ENCODE measurements at regions not wholly inside any gene's neighbourhood (a gene's known extent, or its start where the extent isn't known, plus 50 kb on each side); places are given as distances from the start of the nearest gene placed in this dataset.

DNA sequence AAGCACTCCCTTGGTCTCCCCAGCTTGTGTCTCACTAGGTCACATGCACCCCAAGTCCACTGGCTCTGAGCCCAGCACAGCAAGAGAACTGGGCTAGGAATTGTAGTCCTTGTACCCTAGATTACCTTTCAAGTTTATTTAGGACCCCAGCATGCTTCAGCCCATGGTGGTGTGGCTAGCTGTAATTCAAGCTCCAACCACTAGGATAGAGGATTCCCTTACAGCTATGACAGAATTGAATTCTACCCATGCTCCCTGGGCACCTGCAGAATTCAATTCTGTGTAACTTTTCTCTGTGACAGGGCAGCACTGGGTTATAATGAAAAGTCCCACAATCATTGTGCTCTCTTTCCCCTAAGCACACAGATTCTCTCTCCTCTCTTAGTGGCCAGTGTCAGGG is 253.8 kb upstream of the DMD start:
- no peak for DNase-seq

DNA sequence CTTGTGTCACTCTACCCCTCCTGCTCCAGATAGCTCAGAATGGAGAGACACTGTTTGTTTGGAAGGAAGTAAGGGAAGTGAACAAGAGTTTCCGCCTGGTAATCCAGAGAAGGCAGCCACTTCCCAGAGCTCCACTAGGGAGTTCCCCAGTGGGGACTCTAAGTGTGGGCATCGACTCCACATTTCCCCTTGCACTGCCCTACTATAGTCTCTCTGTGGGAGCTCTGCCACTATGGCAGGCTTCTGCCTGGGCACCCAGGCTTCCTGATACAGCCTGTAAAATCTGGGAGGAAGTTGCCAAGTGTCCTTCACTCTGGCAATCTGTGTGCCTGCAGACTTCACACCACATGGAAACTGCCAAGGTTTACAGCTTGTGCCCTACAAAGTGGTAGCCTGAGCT is 245.8 kb upstream of the DMD start:
- no peak for DNase-seq

DNA sequence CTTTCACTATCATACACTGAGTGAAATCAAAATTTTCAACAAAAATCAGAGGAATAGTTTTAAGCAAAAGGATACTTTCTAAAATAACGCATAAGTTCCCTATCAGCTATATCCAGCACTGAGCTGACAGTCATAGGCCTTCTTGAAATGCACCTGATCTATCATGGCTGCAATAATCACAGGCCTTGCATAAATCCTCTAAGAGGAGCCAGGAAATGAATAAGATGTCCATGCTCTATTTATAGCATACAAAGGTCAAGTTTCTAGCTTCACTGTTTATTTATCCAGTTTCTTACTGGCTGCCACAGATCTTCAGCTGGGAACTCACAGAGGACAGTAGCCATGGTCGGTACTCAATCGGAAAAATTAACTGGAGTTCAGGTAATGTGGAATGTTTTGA is 235.9 kb upstream of the DMD start:
- no peak for DNase-seq

DNA sequence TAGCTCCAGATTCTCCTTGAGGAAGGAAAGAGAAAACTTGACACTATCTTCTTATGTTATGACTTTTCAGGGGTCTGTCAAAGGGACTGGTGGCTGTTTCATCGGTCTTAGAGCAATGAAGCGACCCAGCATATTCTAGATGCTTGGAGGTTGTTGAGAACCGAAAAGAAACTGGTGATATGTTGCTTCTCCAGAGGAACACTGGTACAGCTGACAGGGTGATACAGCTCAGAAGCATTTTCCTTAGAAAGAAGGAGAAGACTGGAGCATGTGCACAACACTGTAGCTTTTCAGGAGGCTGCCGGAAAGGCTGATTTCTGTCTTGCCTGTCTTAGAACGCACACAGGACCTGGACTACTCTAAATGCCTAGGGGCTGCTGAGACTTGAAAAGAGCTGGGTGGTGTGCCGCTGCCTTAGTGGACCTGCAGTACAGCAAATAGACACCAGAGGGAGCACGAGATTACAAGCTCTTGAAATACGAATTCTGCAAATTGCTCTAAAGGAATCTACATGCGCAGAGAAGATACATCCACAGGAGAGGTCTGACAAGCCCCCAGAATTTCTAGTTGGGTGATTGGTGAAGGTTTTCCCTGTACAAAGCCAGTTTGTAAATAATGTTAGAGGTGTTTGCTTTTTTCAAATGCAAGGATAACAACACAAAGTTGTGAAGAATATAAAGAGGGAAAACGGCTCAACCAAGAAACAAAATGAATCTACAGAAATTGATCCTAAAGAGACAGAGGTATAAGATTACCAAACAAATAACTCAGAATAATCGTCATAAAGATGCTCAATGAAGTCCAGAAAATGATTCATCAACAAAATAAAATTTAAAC is 223.1 kb upstream of the DMD start:
- DNase-seq, result peak; percentile 43

DNA sequence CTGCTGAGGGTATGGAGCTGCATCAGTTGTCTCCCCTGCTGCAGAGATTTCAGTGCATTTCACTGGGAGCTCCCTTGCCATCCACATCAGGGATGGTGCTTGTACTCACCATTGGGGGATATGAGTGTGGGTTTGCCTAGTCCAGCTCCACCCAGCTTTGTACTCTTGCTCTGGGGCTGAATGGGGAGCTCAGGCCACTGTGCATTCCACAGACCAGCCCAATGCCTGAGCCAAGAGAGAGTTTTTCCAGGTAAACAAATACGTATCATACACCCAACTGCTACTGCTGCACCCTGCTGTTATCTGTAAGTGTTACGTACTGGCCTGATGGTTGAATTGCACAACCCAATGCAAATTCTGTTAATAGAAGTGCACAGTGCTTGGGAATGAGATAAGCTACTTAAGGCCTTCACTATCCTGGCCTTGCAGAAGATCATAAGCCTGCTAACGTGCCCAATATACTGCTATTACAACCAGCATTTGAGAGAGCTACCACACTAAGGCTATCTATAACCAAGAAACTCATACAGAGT is 205.0 kb upstream of the DMD start:
- no peak for DNase-seq

DNA sequence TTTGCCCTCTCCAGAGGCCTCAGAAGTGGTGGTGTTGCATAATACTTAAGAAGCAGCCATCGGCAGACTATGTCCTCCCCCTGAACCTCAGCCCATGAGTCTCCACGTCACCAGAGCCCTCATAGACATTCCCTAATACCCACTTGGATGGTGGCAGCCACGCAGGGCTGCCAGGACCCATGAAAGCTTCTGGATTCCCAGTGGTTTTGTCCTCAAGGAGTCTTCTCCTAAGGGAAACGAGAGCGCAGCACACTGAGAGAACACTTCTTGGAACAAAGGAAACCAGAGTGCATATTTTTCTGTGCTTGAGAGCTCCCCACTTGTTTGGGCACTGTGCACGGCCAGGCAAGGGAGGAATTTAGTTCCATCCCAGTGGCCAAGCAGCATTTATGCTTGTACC is 204.1 kb upstream of the DMD start:
- no peak for DNase-seq

DNA sequence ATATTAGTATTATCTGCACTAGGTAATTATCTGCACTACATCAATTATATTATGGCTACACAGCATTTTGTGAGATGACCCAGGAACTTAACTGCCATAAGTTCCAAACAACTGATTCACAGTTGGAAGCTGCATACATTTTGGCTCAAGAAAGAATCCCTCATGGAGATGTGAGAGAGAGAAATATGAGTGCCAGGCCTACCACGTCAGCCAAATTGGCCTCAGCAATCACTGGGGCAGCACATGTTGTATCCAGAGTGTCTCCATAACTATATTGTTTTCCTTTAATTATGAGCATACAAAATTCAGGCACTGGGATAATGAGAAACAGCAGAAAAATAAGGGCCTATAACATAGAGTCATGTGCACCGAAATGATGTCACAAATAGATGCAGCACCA is 174.2 kb upstream of the DMD start:
- no peak for DNase-seq

DNA sequence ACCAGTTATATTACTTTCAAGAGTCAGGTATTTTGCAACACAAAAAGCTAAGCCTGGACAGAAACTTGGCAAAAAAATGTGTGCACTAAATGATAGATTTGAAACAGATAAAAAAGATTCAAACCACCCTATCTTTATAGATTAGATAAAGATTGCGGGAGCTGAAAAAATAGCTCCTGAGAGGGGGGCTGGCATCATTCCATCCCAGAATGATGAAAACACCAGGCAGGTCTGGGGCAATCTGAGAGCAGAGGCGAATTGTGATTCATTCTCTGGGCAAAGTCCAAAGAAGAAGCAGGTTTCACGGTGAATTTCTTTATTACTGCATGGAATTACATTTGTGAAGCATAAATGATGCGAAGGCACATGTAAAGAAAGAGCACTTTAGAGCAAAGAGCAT is 168.5 kb upstream of the DMD start:
- no peak for DNase-seq

DNA sequence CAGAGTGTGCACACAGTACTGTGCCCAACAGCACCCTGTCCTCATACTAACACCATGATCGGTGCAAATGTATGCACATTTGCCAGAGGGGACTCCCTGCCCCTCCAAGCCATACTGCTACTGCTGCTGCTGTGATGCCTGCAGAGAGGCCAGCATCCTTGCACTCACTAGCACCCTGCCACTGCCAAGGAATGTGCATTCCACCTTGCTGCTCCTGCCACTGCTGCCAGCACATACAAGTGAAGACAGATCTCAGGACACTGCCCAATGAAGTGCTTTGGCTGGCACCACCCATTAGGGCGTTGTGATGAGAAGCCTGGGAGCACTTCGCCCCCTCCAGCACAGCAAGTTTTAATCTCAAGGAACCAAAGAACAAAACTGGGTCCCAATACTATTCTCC is 146.3 kb upstream of the DMD start:
- DNase-seq, result no peak

DNA sequence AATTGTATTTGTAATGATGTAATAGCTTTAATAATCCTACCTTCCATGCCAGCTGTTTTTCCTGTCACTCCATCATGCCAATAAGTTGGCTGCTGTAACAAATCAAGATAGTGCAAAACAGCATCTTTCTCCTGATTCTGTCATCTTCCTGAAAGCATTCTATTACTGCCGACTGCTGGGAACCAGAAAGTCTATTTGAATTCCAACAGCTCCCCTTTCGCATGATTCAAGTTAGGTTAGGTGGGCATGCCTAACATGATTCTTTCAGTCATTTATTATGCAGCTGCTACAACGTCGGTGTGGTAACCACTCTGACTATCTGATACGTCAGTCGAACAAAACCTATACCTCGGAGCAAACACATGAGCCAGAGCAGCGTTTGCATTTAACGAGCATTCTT is 127.9 kb upstream of the DMD start:
- no peak for DNase-seq

DNA sequence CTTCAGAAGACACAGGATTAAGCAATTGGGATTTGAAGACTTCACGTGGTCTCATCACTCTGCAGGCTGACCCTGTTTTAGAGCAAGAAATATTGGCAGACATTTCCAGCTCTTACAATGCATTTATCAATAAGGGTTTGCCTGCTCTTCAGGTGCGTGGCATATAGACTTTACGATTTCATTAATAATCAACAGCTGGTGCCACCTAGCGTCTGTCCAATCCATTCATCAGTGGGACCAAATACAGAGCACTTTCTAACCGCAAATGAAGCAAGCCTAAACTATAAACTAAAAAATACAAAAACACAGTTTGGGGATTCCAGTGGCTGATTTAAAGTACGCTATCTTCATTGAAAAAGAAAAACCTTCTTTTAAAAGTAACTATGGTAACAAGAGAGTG is 125.4 kb upstream of the DMD start:
- DNase-seq, result no peak

DNA sequence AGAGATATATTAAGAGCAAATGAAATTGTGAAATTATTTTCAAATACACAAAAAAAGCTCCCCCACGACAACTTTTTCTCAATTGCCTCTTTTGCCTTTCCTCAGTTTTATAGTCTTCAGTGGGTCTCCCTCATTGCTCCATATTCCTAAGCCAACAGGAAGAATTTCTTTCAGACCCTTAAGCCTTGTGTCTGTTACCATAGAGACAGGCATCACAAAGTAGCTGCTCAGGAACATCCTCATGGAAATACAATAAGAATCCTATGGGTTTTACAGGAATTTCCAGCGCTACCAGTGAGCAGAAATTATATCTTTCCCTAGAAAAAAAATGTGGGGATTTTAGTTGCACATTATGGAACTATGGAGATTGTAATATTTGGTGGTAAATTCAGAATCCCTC is 121.9 kb upstream of the DMD start:
- DNase-seq, result no peak

DNA sequence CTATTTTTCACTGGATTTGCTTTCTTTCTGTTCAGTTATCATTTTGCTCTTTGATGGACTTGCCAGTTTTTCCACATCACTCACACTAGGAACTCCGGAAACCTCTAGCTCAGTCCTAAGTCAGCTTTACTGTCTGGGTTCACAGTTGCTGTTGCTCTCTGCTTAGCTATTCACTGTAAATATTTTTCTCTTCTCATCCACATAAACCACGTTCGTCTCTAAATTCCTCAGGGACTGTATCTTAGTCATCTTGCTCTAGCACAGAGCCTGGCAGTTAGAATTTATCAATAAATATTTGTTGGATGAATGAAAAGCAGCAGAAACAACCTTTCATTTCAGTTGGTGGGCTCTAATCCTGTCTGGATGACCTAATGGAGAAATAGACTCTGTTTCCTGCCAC is 119.4 kb upstream of the DMD start:
- DNase-seq, result no peak

DNA sequence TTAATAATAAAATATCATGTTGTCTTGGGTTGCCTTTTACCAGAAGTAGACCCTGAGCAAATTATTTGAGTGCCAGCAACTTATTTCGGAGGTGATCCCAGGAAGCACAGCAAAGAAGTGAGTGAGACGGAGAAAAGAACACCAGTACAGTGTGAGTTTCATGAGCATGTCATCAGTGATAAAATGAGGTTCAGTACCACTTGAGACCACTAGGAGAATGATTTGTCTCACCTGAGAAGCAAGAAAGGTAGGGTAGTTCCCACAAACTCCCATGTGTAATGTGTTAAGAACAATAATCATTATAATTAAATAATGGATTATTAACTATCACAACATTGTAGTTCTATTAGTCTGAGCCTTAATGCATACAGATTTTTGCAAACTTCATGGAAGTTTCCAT is 112.8 kb upstream of the DMD start:
- no peak for DNase-seq

DNA sequence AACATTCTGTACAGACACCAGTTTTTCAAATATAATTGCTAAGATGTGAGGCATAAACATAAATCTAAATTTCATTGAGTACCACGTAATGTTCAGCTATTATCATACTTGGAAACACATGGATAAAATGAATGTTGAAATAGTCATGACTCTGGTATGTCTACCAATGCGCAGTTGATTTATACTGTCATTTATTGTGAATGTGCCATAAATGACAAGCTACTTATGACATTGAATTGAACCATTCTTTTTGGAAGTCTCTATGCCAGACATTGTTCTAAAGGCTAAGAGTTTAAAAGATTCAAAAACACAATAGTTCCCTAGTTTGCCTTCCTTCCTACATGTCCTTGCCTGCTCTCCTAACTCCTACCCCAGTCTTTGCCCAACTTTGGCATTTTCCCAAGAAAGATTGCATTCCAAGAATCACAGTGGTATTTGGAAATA is 96.6 kb upstream of the DMD start:
- DNase-seq, result no peak

DNA sequence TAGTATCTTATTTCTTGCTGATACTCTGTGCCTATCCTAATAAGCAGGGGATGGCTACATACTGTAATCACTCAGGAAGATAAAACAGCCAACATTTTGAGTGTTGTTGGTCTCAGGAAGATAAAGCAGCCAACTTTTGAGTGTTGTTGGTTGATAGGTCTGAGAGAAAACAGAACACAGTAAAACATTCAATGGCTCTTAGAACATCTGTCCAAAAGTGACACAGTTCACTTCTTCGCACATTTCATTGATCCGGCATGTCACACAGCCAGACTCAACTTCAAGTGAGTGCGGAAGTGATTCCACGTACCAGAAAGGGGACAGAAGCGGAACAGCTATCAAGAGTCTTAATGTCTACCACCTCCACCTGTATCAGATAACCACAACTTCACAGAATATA is 87.3 kb upstream of the DMD start:
- no peak for DNase-seq

DNA sequence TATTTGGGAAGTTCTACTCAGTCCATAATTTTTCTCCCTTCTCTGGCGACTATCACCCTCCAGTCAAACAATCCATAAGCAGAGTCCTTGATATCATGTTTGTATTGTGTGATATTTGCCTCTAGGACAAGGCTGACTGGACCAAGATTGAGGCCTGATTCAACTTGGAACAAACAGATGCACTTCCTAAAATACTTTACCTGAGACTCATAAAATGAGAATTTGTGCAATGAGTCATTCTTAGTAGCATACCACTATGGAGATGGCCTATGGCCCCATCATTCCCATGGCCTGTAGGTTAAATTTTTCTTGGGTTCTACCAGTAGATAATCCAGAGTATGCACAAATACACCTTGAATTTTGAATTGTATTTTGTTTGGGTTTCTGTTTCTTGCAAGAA is 74.2 kb upstream of the DMD start:
- DNase-seq, result no peak

DNA sequence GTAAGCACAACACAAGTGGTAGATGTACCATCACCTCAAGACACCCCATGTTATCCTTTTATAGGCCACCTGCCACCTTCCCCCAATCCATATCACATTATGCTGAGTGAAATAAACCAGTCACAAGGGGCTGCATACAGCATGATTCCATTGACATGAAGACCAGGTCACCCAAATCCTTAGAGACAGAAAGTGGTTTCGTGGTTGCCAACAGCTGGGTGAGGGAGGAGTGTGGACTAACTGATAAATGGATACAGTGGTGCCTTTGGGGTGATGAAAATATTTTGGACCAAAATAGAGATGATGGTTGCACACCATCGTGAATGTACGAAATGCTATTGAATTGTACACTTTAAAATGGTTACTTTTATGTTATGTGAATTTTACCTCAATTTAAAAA is 65.7 kb upstream of the DMD start:
- DNase-seq, result no peak

DNA sequence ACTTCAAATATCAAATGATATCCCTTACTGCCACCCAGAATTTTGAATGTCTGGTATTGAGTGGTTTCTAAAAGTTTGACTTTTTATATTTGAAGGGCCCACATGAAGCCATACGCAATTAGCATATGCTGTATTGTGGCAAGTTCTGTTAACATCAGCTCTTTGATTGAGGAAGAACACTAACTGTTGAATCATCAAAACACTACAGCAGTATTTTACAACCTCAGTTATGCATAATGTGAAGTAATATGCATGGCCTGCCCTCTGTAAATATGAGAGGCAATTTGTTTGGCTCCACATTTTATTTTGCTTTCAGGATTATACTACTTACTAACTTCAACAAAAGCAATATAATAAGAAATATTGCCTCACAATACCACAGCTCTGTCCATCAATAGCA is 62.2 kb upstream of the DMD start:
- DNase-seq, result no peak

DNA sequence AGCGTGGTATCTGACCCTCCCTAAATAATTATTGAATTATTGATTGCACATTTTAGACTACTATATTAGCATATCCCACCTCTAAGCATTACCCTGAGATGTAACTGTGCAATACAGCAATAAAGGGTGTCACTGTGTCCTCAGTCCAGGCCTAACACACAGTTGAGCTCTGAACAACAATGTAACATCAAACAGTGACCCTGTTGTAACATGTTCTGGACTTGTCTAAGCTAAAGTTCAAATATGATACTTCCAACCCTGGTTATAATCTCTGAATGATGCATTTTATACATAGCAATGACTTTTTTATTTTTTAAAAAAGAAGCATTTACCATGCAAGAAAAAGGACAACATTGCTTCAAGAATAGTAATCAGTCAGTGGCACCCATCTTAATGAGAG is 61.6 kb upstream of the DMD start:
- DNase-seq, result no peak
